ENCODE measurements at regions not wholly inside any gene's neighbourhood (a gene's known extent, or its start where the extent isn't known, plus 50 kb on each side); places are given as distances from the start of the nearest gene placed in this dataset.

DNA sequence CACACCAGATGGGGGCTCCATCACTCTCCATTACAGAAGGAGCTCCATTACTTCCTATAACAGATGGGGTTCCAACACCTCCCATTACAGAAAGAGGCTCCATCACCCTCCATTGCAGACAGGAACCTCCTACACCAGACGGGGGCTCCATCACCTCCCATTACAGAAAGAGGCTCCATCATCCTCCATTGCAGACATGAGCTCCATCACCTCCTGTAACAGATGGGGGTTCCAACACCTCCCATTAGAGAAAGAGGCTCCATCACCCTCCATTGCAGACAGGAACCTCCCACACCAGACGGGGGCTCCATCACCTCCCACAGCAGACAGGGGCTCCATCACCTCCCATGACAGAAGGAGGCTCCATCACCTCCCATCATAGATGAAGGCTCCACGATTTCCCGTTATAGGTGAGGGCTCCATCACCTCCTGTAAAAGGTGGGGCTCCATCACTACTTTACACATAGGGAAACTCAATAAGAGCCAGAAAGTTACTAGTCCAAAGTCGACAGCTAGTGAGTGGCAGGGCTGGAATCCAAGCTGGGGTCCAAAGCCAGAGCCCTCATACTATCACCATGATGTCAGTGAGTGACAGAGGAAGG, 224.8 kb downstream of the RBFOX3 start:
- H3K4me3 ChIP-seq, result no peak overlapping the region
- no peaks in the 10 kb centered on the region for H3K4me1 ChIP-seq (replicated peaks)
- no peaks in the 10 kb centered on the region for H3K9me3 ChIP-seq
- no peak for DNase-seq (ENCODE audit: low spot score)
- H3K27ac ChIP-seq, result no peak overlapping the region
- no peak for TF ChIP-seq POLR2AphosphoS5 (IDR thresholded peaks at IDR 0.05)
- H3K36me3 ChIP-seq, result no peaks in the 10 kb centered on the region
- 97% methylated on average over 5 of the region's 5 CpGs for WGBS
- peaks cover 7% of the 10 kb centered on the region for H3K27me3 ChIP-seq (replicated peaks; ENCODE audit: insufficient read depth)
- intact Hi-C loops (cut with DNase I), result no loop called here

DNA sequence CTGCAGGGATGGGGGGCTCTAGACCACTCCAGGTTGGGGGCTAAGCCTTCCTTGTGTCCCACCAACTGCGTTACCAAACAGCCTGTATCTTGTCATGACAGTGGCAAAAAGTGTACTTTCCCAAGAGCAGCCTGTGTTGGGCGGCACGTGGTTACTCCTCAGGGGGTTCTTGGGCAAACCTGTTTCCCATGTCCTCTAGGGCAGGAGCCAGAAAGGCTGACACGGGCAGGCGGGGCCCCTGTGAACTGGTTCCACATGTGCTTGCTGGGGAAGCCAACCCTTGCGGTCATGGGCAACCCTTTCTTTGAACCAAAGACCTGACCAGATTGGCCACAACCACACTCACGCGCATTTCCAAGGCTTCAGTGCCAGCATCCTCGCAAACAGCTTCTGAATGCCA, 228.5 kb downstream of the RBFOX3 start:
- H3K27me3 ChIP-seq (replicated peaks; ENCODE audit: insufficient read depth), result no peaks in the 10 kb centered on the region

DNA sequence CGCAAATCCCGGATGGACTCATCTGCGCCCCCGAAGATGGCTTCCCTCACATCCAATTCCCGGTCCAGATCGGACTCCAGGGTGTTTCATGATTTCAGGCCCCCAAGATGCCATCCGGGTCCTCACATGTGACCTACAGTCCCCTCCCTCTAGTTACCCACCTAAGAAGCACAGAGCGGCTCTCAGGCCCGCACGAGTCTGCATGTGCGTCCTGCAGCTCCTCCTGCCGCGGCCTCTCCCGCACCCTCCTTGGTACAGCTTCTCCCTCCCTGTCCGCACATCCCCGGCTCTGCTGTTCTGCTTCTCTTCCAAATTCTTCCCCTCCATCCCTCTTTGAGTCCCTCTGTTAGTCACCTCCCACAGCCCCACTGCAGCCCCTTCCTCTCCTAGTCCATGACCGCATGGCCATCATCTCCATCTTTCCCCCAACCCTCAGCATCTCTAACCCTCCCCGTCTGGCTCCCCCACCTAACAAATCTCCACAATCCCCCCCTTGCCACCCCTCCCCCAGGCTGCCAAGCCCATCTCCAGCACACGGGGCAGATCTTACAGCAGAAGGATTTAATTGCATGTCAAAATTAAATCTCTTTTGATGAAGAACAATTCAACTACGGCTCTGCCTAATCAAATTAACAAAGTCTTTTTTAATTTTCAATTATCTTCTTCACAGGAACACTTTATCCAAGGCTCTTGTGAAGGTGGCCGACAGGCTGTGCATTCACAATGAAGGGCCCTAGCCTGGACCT, 231.0 kb downstream of the RBFOX3 start:
- TF ChIP-seq POLR2AphosphoS5 (IDR thresholded peaks at IDR 0.05), result no peak
- H3K27me3 ChIP-seq (replicated peaks; ENCODE audit: insufficient read depth), result no peaks in the 10 kb centered on the region
- intact Hi-C loops (cut with DNase I), result no loop called here

More for the DNA sequence above, 228.5 kb downstream of the RBFOX3 start:
- no peak for TF ChIP-seq POLR2AphosphoS5 (IDR thresholded peaks at IDR 0.05)
- TF ChIP-seq, protein P1, sequence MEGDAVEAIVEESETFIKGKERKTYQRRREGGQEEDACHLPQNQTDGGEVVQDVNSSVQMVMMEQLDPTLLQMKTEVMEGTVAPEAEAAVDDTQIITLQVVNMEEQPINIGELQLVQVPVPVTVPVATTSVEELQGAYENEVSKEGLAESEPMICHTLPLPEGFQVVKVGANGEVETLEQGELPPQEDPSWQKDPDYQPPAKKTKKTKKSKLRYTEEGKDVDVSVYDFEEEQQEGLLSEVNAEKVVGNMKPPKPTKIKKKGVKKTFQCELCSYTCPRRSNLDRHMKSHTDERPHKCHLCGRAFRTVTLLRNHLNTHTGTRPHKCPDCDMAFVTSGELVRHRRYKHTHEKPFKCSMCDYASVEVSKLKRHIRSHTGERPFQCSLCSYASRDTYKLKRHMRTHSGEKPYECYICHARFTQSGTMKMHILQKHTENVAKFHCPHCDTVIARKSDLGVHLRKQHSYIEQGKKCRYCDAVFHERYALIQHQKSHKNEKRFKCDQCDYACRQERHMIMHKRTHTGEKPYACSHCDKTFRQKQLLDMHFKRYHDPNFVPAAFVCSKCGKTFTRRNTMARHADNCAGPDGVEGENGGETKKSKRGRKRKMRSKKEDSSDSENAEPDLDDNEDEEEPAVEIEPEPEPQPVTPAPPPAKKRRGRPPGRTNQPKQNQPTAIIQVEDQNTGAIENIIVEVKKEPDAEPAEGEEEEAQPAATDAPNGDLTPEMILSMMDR (IDR thresholded peaks at IDR 0.05), result no peak
- DNase-seq (ENCODE audit: low spot score), result no peak
- Histone ChIP-seq H3K27ac (no peak overlapping the region), H3K4me1 (replicated peaks) (no peaks in the 10 kb centered on the region), H3K9me3 (no peaks in the 10 kb centered on the region), H3K4me3 (no peak overlapping the region), H3K36me3 (no peaks in the 10 kb centered on the region)
- intact Hi-C loops (cut with DNase I), result no loop called here
- WGBS, result 80% methylated on average over 9 of the region's 9 CpGs

DNA sequence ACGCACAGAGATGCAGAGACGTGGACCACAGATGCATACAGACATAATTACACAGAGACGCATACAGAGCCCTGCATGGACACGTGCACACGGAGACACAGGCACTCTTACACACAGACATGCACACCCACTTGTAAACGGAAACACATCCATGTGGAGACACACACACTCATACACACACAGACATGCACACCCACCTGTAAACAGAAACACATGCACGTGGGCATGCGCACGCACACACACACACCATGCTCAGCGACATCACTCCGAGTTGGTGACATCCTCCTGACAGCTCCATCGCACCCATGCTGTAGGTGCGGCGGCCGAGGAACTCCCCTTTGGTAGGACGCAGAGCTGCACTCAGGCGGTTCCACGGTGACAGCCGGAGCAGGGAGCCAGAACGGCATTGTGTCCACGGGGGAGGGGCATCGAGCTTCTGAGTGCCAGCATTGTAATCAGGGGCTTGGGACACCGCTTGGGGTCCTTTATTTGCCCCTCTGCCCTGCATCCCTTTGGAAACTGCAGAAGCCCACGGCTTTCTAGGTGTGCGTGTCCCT, 233.5 kb downstream of the RBFOX3 start:
- WGBS, result 52% methylated on average over 21 of the region's 25 CpGs
- TF ChIP-seq, protein P1 (IDR thresholded peaks at IDR 0.05), result no peak
- TF ChIP-seq POLR2AphosphoS5 (IDR thresholded peaks at IDR 0.05) (no peak), POLR2A (IDR thresholded peaks at IDR 0.05) (no peak)
- DNase-seq (ENCODE audit: low spot score), result no peak
- H3K9me3 ChIP-seq, result no peaks in the 10 kb centered on the region
- H3K4me1 ChIP-seq (replicated peaks), result no peaks in the 10 kb centered on the region
- H3K27ac ChIP-seq, result no peak overlapping the region
- intact Hi-C loops (cut with DNase I), result no loop called here
- H3K36me3 ChIP-seq, result no peaks in the 10 kb centered on the region
- peaks cover 1% of the 10 kb centered on the region for H3K27me3 ChIP-seq (replicated peaks; ENCODE audit: insufficient read depth)
- H3K4me3 ChIP-seq, result no peak overlapping the region

More for the DNA sequence above, 231.0 kb downstream of the RBFOX3 start:
- no peaks in the 10 kb centered on the region for H3K9me3 ChIP-seq
- no peaks in the 10 kb centered on the region for H3K4me1 ChIP-seq (replicated peaks)
- H3K4me3 ChIP-seq, result no peak overlapping the region
- no peaks in the 10 kb centered on the region for H3K36me3 ChIP-seq
- no peak overlapping the region for H3K27ac ChIP-seq
- DNase-seq (ENCODE audit: low spot score), result no peak
- WGBS, result 82% methylated on average over 21 of the region's 21 CpGs

DNA sequence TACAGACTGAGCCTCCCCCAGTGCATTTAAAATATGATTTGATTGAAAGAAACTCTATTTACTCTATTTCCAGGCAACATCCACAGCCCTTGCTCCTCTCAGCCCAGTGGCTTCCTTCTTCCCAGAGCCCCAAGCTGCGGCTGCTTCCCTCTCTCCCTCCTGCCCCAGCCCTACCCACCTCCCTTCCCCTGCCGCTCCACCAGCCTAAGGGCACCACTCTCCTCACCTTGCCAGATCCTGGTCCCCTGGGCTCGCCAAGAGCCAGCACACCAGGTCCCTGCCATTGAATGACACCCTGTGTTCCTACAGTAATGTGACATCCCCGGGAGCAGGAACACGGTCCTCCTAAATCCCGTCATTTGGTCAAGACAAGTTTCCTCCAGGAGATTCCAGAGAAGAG, 236.0 kb downstream of the RBFOX3 start:
- H3K4me3 ChIP-seq, result no peak overlapping the region
- peaks cover 1% of the 10 kb centered on the region for H3K27me3 ChIP-seq (replicated peaks; ENCODE audit: insufficient read depth)
- DNase-seq (ENCODE audit: low spot score), result no peak
- no peaks in the 10 kb centered on the region for H3K36me3 ChIP-seq
- intact Hi-C loops (cut with DNase I), result no loop called here
- 46% methylated on average over 6 of the region's 6 CpGs for WGBS
- H3K4me1 ChIP-seq (replicated peaks), result no peaks in the 10 kb centered on the region
- no peaks in the 10 kb centered on the region for H3K9me3 ChIP-seq
- no peak for TF ChIP-seq POLR2AphosphoS5 (IDR thresholded peaks at IDR 0.05)
- no peak for TF ChIP-seq POLR2A (IDR thresholded peaks at IDR 0.05)
- TF ChIP-seq, protein P1 (IDR thresholded peaks at IDR 0.05), result no peak
- H3K27ac ChIP-seq, result no peak overlapping the region

Data from prostate gland (tissue), 2 donors.